Prostate gland (tissue), 2 donors: ENCODE measurements at regions not wholly inside any gene's neighbourhood (a gene's known extent, or its start where the extent isn't known, plus 50 kb on each side); places are given as distances from the start of the nearest gene placed in this dataset.

Experiments
- DNase-seq: peaks from one replicate; pipeline ENCODE4 v3.0.0-alpha.2; 2019; ENCODE audit warnings: low spot score
- H3K27ac ChIP-seq, 2 donors: fragments of 200-600 bp; sonication (generic); 2 replicates each; pipeline ENCODE4 v1.5.1; 2017 to 2019
- H3K27me3 ChIP-seq: fragments of 200-600 bp; sonication (generic); replicated peaks from 2 replicates; pipeline ENCODE4 v1.5.1; 2019; ENCODE audit not compliant: insufficient read depth
- H3K36me3 ChIP-seq, 2 donors: fragments of 200-600 bp; sonication (generic); 1 replicate in 1 of 2; 2 replicates in 1 of 2; pipeline versions ENCODE4 v1.5.1 to v1.8.1; 2017 to 2019
- H3K4me1 ChIP-seq: fragments of 200-600 bp; sonication (generic); replicated peaks from 2 replicates; pipeline ENCODE4 v1.5.1; 2019
- H3K4me3 ChIP-seq, 2 donors: fragments of 200-600 bp; sonication (generic); 2 replicates each; pipeline ENCODE4 v1.5.1; 2017 to 2019
- H3K9me3 ChIP-seq: fragments of 200-600 bp; sonication (generic); 2 replicates; pipeline ENCODE4 v1.5.1; 2017
- POLR2A ChIP-seq: fragments of 450-650 bp; IDR thresholded peaks from one replicate; pipeline ENCODE4 v1.6.1; 2016; ENCODE audit warnings: antibody characterized with exemption, mild to moderate bottlenecking
- POLR2AphosphoS5 ChIP-seq: sonication (generic); formaldehyde crosslinking; IDR thresholded peaks from one replicate; pipeline ENCODE4 v1.6.1; 2017; ENCODE audit warnings: antibody characterized with exemption
- WGBS: methylation state at CpG from one replicate; pipeline ENCODE4 v1.1.5; 2018; 5-methylcytosine and 5-hydroxymethylcytosine counted together
- intact Hi-C: fragments of 100-400 bp; cut with DNase I; formaldehyde crosslinking; loops from one replicate; pipeline ENCODE4 v1.14.2; 2022
- TF ChIP-seq, protein P1 (sequence below), 4 experiments: fragments of 200-600 bp in 2 of 4; fragments of 450-650 bp in 2 of 4; sonication (generic) in 2 of 4; IDR thresholded peaks; 1 replicate in 3 of 4; 2 replicates in 1 of 4; pipeline ENCODE4 v1.5.1; 2016 to 2019; ENCODE audit warnings: antibody characterized with exemption in 4 of 4, mild to moderate bottlenecking in 2 of 4, moderate library complexity in 2 of 4

DNA sequence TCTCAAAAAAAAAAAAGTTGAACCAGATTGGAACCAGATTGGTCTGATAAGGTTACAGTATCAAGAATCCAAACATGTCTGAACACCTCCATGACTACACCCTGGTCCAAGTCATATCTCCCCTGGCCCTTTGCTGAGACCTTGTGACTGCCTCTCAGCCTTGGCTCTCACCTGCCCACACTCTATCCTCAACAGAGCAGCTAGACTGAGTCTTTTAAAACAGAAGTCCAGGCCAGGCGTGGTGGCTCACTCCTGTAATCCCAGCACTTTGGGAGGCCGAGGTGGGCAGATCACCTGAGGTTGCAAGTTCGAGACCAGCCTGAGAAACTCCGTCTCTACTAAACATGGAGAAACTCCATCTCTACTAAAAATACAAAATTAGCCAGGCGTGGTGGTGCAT is 91.7 kb downstream of the AIPL1 start:
- H3K4me3 ChIP-seq = no peak overlapping the region
- no peak for DNase-seq
- intact Hi-C loops = no loop called here
- no peaks in the 10 kb centered on the region for H3K36me3 ChIP-seq
- 91% methylated on average over 5 of the region's 5 CpGs for WGBS
- no peaks in the 10 kb centered on the region for H3K27me3 ChIP-seq
- no peak overlapping the region for H3K27ac ChIP-seq
- TF ChIP-seq POLR2A (no peak), POLR2AphosphoS5 (no peak)
- TF ChIP-seq, protein P1, sequence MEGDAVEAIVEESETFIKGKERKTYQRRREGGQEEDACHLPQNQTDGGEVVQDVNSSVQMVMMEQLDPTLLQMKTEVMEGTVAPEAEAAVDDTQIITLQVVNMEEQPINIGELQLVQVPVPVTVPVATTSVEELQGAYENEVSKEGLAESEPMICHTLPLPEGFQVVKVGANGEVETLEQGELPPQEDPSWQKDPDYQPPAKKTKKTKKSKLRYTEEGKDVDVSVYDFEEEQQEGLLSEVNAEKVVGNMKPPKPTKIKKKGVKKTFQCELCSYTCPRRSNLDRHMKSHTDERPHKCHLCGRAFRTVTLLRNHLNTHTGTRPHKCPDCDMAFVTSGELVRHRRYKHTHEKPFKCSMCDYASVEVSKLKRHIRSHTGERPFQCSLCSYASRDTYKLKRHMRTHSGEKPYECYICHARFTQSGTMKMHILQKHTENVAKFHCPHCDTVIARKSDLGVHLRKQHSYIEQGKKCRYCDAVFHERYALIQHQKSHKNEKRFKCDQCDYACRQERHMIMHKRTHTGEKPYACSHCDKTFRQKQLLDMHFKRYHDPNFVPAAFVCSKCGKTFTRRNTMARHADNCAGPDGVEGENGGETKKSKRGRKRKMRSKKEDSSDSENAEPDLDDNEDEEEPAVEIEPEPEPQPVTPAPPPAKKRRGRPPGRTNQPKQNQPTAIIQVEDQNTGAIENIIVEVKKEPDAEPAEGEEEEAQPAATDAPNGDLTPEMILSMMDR (IDR thresholded peaks at IDR 0.05) = no peak
- no peaks in the 10 kb centered on the region for H3K4me1 ChIP-seq
- no peaks in the 10 kb centered on the region for H3K9me3 ChIP-seq

DNA sequence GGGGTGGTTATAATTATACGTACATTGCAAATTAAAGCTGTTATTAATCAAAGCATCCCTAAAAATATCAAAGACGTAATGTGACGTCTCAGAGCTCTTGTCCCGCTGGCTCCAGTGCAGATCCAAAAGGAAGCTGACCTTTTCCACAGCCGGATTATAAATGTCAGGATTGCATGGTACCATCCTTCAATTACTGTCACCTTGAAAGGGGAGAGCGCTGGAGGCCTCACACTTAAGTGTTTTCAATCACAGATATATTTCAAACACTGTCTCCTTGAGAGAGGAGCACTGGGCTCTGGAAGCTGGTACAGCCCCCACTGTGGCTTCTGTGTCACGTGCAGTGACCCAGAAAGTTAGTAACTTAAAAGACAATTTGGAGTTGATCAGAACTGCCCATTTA is 94.2 kb downstream of the AIPL1 start:
- no peaks in the 10 kb centered on the region for H3K27me3 ChIP-seq
- H3K27ac ChIP-seq = no peak overlapping the region
- H3K36me3 ChIP-seq = no peaks in the 10 kb centered on the region
- no peaks in the 10 kb centered on the region for H3K9me3 ChIP-seq
- WGBS = 58% methylated on average over 7 of the region's 7 CpGs
- intact Hi-C loops = no loop called here
- no peaks in the 10 kb centered on the region for H3K4me1 ChIP-seq
- TF ChIP-seq, protein P1 (IDR thresholded peaks at IDR 0.05) = no peak
- TF ChIP-seq POLR2A (no peak), POLR2AphosphoS5 (no peak)
- H3K4me3 ChIP-seq = no peak overlapping the region
- no peak for DNase-seq

DNA sequence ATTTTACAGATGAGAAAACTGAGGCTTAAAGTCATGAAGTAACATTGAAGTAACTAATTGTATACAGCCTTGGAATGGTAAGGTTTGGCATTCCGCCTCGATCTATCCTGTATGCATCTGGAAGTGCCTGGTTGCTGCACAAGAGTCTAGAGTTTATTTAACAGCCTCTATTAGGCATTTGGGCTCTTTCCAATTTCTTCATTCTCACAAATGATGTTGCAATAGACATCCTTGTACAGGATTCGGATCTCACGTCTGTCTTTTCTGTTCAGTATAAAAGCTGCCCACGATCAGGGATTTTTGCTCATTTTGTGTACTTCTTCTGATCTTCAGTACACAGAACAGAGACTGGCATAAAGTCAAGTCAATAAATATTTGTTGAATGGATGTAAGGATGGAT is 100.5 kb downstream of the AIPL1 start:
- H3K27me3 ChIP-seq = no peaks in the 10 kb centered on the region
- intact Hi-C loops = loop anchor here (10.0 kb wide), 1 partner anchor 60 kb away; no protein-coding TSS in a partner anchor
- H3K4me3 ChIP-seq = no peak overlapping the region
- H3K27ac ChIP-seq = no peak overlapping the region
- 74% methylated on average over 5 of the region's 5 CpGs for WGBS
- no peaks in the 10 kb centered on the region for H3K36me3 ChIP-seq
- DNase-seq = no peak
- H3K4me1 ChIP-seq = no peaks in the 10 kb centered on the region
- H3K9me3 ChIP-seq = no peaks in the 10 kb centered on the region
- TF ChIP-seq, protein P1 (IDR thresholded peaks at IDR 0.05) = no peak
- TF ChIP-seq POLR2AphosphoS5 (no peak), POLR2A (no peak)

DNA sequence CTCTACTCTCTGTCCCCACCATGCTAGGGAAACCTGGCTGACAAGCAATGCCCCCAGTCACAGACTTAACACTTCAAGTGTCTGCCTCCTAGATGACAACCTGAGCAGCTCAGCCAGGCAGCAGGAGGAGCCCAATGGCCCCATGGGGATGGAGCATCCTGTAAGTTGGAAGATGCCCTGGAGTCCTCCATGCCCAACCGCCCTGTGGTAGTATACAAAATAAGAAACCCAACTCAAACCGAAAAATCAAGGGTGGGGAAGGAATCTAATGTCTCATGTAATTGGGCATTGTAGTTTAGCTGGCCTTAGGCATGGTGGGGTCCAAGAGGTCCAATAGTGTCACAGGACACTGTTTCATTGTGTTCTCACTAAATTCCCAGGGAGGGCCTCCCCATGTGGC is 104.0 kb downstream of the AIPL1 start:
- DNase-seq = no peak
- Histone ChIP-seq H3K27me3 (no peaks in the 10 kb centered on the region), H3K4me3 (no peak overlapping the region), H3K9me3 (no peaks in the 10 kb centered on the region), H3K36me3 (no peaks in the 10 kb centered on the region), H3K4me1 (no peaks in the 10 kb centered on the region), H3K27ac (no peak overlapping the region)
- TF ChIP-seq, protein P1 (IDR thresholded peaks at IDR 0.05) = no peak
- TF ChIP-seq POLR2AphosphoS5 (no peak), POLR2A (no peak)
- intact Hi-C loops = loop anchor here (10.0 kb wide), 1 partner anchor 56 kb away; no protein-coding TSS in a partner anchor
- WGBS = 93% methylated on average over 2 of the region's 2 CpGs

DNA sequence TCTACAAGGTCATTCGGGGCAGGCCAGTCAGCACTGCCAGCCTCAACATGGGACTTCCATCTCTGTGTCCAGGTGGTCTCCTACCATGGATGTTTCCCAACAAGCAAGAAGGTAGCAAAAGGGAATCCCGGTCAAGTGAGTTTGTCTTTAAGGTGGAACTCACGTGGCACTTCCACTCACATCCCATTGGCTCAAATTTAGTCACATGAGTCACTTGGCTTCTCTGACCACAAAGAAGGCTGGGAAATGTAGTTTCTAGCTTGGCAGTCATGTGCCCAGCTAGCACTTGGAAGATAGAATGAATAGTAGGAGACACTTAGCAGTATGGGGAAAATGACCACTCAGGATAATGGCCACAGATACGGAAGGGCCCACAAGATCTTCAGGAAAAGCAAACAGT is 106.6 kb downstream of the AIPL1 start:
- H3K36me3 ChIP-seq = no peaks in the 10 kb centered on the region
- no peak overlapping the region for H3K27ac ChIP-seq
- H3K9me3 ChIP-seq = no peaks in the 10 kb centered on the region
- intact Hi-C loops = no loop called here
- H3K4me3 ChIP-seq = no peak overlapping the region
- 78% methylated on average over 4 of the region's 4 CpGs for WGBS
- no peak for DNase-seq
- no peaks in the 10 kb centered on the region for H3K4me1 ChIP-seq
- H3K27me3 ChIP-seq = no peaks in the 10 kb centered on the region
- TF ChIP-seq, protein P1 (IDR thresholded peaks at IDR 0.05) = no peak
- no peak for TF ChIP-seq POLR2A
- TF ChIP-seq POLR2AphosphoS5 = no peak
